Hepatocyte (in vitro differentiated cells): ENCODE measurements at regions not wholly inside any gene's neighbourhood (a gene's known extent, or its start where the extent isn't known, plus 50 kb on each side); places are given as distances from the start of the nearest gene placed in this dataset.

ENCODE experiments used
- DNase-seq: peaks from one replicate; pipeline ENCODE4 v3.0.0-alpha.2; 2016; ENCODE audit warnings: low spot score
- H2AFZ ChIP-seq: fragments of 200-600 bp; sonication (generic); 2 replicates; pipeline ENCODE4 v1.6.0; 2016; ENCODE audit warnings: antibody characterized with exemption, mild to moderate bottlenecking
- H3K27ac ChIP-seq: fragments of 200-600 bp; sonication (generic); 2 replicates; pipeline ENCODE4 v1.5.1; 2016; ENCODE audit warnings: mild to moderate bottlenecking
- H3K27me3 ChIP-seq: fragments of 200-600 bp; sonication (generic); 2 replicates; pipeline ENCODE4 v1.6.1; 2016
- H3K36me3 ChIP-seq: fragments of 200-600 bp; sonication (generic); replicated peaks from 2 replicates; pipeline ENCODE4 v1.5.1; 2016; ENCODE audit warnings: low read depth; ENCODE audit not compliant: insufficient read depth
- H3K4me1 ChIP-seq: fragments of 200-600 bp; sonication (generic); 2 replicates; pipeline ENCODE4 v1.5.1; 2016; ENCODE audit warnings: mild to moderate bottlenecking, moderate library complexity; ENCODE audit not compliant: insufficient read depth
- H3K4me2 ChIP-seq: fragments of 200-600 bp; sonication (generic); 2 replicates; pipeline ENCODE4 v1.6.0; 2016
- H3K4me3 ChIP-seq: fragments of 200-600 bp; sonication (generic); 2 replicates; pipeline ENCODE4 v1.5.1; 2016; ENCODE audit warnings: mild to moderate bottlenecking
- H3K79me2 ChIP-seq: fragments of 200-600 bp; sonication (generic); 2 replicates; pipeline ENCODE4 v1.6.0; 2017; ENCODE audit warnings: mild to moderate bottlenecking
- H3K9me2 ChIP-seq: fragments of 200-600 bp; sonication (generic); replicated peaks from 2 replicates; pipeline ENCODE4 v1.6.0; 2017; ENCODE audit warnings: mild to moderate bottlenecking; ENCODE audit not compliant: insufficient read depth
- H3K9me3 ChIP-seq: fragments of 200-600 bp; sonication (generic); 2 replicates; pipeline ENCODE4 v1.5.1; 2016; ENCODE audit warnings: low read depth, mild to moderate bottlenecking
- H4K20me1 ChIP-seq: fragments of 200-600 bp; sonication (generic); 2 replicates; pipeline ENCODE4 v1.6.0; 2016; ENCODE audit warnings: mild to moderate bottlenecking; ENCODE audit not compliant: insufficient read depth, poor library complexity, severe bottlenecking
- CTCF ChIP-seq: fragments of 200-600 bp; sonication (generic); IDR thresholded peaks from 2 replicates; pipeline ENCODE4 v1.5.1; 2016; ENCODE audit warnings: antibody characterized with exemption, mild to moderate bottlenecking; ENCODE audit not compliant: poor library complexity
- EZH2 ChIP-seq: fragments of 200-600 bp; sonication (generic); IDR thresholded peaks from 2 replicates; pipeline ENCODE4 v1.6.1; 2016; ENCODE audit warnings: antibody characterized with exemption, mild to moderate bottlenecking, borderline replicate concordance
- EZH2phosphoT487 ChIP-seq: fragments of 200-600 bp; sonication (generic); IDR thresholded peaks from one replicate; pipeline ENCODE4 v1.6.1; 2018; ENCODE audit warnings: antibody characterized with exemption, mild to moderate bottlenecking, low read depth, moderate library complexity; ENCODE audit not compliant: unreplicated experiment, severe bottlenecking
- WGBS: methylation state at CpG from one replicate; pipeline ENCODE4 v1.1.6; 2016; ENCODE audit warnings: low lambda C conversion rate; ENCODE audit errors: missing lambda C conversion rate; 5-methylcytosine and 5-hydroxymethylcytosine counted together

DNA sequence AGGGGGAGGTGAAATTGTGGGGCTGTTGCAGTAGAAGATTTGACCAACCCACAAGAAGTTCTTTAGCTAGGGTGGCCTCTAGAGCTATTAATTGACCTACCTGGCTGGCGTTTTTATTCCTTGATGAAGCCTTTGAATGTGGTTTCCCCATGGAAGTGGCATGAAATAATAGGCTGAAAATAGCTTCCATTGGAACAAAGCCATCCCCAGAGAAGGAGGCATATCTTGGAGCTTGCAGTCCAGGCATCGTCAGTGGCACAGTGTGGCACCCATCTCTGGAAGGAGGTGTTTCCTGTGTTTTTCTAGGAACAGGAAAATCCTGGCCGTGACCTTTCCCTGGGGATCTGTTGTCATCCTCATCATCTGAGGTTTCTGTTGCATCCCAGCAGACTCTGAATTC is 96.3 kb upstream of the WDR1 start:
- 81% methylated on average over 3 of the region's 3 CpGs for WGBS

GRCh38 chr4:10212400-10212799 is 95.8 kb upstream of the WDR1 start:
- H3K9me3 ChIP-seq = no peaks in the 10 kb centered on the region
- no peaks in the 10 kb centered on the region for H3K4me1 ChIP-seq
- TF ChIP-seq EZH2 = no peak
- no peak for TF ChIP-seq CTCF
- TF ChIP-seq EZH2phosphoT487 = no peak
- H3K27me3 ChIP-seq = no peaks in the 10 kb centered on the region
- no peak overlapping the region for H3K4me2 ChIP-seq
- H3K36me3 ChIP-seq = no peaks in the 10 kb centered on the region
- no peak overlapping the region for H2AFZ ChIP-seq
- 76% methylated on average over 2 of the region's 2 CpGs for WGBS
- H3K79me2 ChIP-seq = no peaks in the 10 kb centered on the region
- H3K4me3 ChIP-seq = no peak overlapping the region
- H3K9me2 ChIP-seq = no peaks in the 10 kb centered on the region
- no peak for DNase-seq
- H3K27ac ChIP-seq = no peak overlapping the region
- H4K20me1 ChIP-seq = no peaks in the 10 kb centered on the region

More for the DNA sequence above, 96.3 kb upstream of the WDR1 start:
- TF ChIP-seq CTCF (no peak), EZH2 (no peak), EZH2phosphoT487 (no peak)
- H3K4me3 ChIP-seq = no peak overlapping the region
- no peak for DNase-seq
- no peak overlapping the region for H3K4me2 ChIP-seq
- no peaks in the 10 kb centered on the region for H3K36me3 ChIP-seq
- H3K9me3 ChIP-seq = no peaks in the 10 kb centered on the region
- H3K27me3 ChIP-seq = no peaks in the 10 kb centered on the region
- H3K4me1 ChIP-seq = no peaks in the 10 kb centered on the region
- no peaks in the 10 kb centered on the region for H3K79me2 ChIP-seq
- H3K27ac ChIP-seq = no peak overlapping the region
- H3K9me2 ChIP-seq = no peaks in the 10 kb centered on the region
- no peak overlapping the region for H2AFZ ChIP-seq
- H4K20me1 ChIP-seq = no peaks in the 10 kb centered on the region

GRCh38 chr4:10207116-10207515 is 90.5 kb upstream of the WDR1 start:
- no peaks in the 10 kb centered on the region for H3K36me3 ChIP-seq
- H3K27me3 ChIP-seq = no peaks in the 10 kb centered on the region
- no peaks in the 10 kb centered on the region for H3K9me2 ChIP-seq
- no peak overlapping the region for H3K4me3 ChIP-seq
- no peaks in the 10 kb centered on the region for H3K79me2 ChIP-seq
- TF ChIP-seq CTCF (no peak), EZH2 (no peak), EZH2phosphoT487 (no peak)
- no peak overlapping the region for H3K27ac ChIP-seq
- no peaks in the 10 kb centered on the region for H4K20me1 ChIP-seq
- no peak for DNase-seq
- no peak overlapping the region for H3K4me2 ChIP-seq
- WGBS = 63% methylated on average over 4 of the region's 4 CpGs
- H3K9me3 ChIP-seq = no peaks in the 10 kb centered on the region
- no peak overlapping the region for H2AFZ ChIP-seq
- H3K4me1 ChIP-seq = no peaks in the 10 kb centered on the region

DNA sequence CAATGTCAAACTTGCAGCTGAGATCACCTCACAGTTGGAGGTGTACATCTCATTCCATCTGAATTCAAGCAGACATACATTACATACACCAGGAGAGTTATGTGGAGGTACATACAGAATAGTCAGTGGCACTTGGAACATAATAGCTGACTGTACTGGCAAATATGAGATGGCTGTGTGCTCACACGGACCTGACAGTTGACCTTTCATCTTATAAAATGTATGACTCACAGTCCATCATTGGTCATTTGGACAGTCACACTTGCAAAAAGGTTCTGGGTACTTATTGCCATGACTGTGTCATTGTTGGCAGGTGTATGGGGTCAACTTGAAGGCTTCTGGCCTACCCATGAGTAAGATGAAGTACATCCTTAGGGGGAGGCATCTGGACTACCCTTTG is 88.6 kb upstream of the WDR1 start:
- no peaks in the 10 kb centered on the region for H4K20me1 ChIP-seq

More for the DNA sequence above, 88.6 kb upstream of the WDR1 start:
- no peak overlapping the region for H2AFZ ChIP-seq
- no peak overlapping the region for H3K4me3 ChIP-seq
- no peaks in the 10 kb centered on the region for H3K9me3 ChIP-seq
- H3K27me3 ChIP-seq = no peaks in the 10 kb centered on the region
- DNase-seq = no peak
- no peaks in the 10 kb centered on the region for H3K4me1 ChIP-seq
- H3K27ac ChIP-seq = no peak overlapping the region
- H3K79me2 ChIP-seq = no peaks in the 10 kb centered on the region
- no peak overlapping the region for H3K4me2 ChIP-seq
- 46% methylated on average over 1 of the region's 1 CpG for WGBS
- no peaks in the 10 kb centered on the region for H3K36me3 ChIP-seq
- H3K9me2 ChIP-seq = no peaks in the 10 kb centered on the region
- no peak for TF ChIP-seq EZH2
- no peak for TF ChIP-seq CTCF
- TF ChIP-seq EZH2phosphoT487 = no peak
